ENCODE measurements at regions not wholly inside any gene's neighbourhood (a gene's known extent, or its start where the extent isn't known, plus 50 kb on each side); places are given as distances from the start of the nearest gene placed in this dataset.

GRCh38 chr18:41042866-41043265, 912.2 kb upstream of the PIK3C3 start:
- no peaks in the 10 kb centered on the region for H3K9me1 ChIP-seq (replicated peaks; ENCODE audit: control insufficient read depth, extremely low read depth, insufficient read depth, low read length)
- intact Hi-C loops (cut with micrococcal nuclease): no loop called here
- DNase-seq (ENCODE audit: low read depth, low spot score): no peak
- no peak overlapping the region for H2AFZ ChIP-seq (ENCODE audit: low read depth, low read length)
- H3K27me3 ChIP-seq (ENCODE audit: control insufficient read depth in 2 of 2, insufficient read depth in 2 of 2, low read length in 2 of 2): no peaks in the 10 kb centered on the region
- no peak overlapping the region for H3K4me3 ChIP-seq (replicated peaks in 1 of 3; ENCODE audit: insufficient read depth in 1 of 3, low read depth in 1 of 3, low read length in 3 of 3)
- H3K4me1 ChIP-seq (ENCODE audit: control insufficient read depth, extremely low read depth, insufficient read depth, low read length): no peaks in the 10 kb centered on the region
- no TSS peak for BruUV-seq (replicated peaks)
- H3K27ac ChIP-seq (ENCODE audit: insufficient read depth, low read depth, low read length): no peak overlapping the region
- no peaks in the 10 kb centered on the region for H4K20me1 ChIP-seq (replicated peaks; ENCODE audit: control insufficient read depth, extremely low read depth, insufficient read depth, low read length)
- dilution Hi-C loops (cut with MboI; ENCODE audit: extremely low pct_ligation_motif_present, low sequenced_read_pairs): no loop called here
- H3K36me3 ChIP-seq (ENCODE audit: control insufficient read depth in 2 of 2, extremely low read depth in 1 of 2, insufficient read depth in 2 of 2, low read length in 2 of 2): no peaks in the 10 kb centered on the region
- ChIA-PET POLR2A (no interaction called here), CTCF (no interaction called here)
- no peak overlapping the region for H3K4me2 ChIP-seq (ENCODE audit: insufficient read depth, low read length)
- H3K9ac ChIP-seq (replicated peaks; ENCODE audit: extremely low read depth, insufficient read depth, low read length): no peak overlapping the region
- H3K9me3 ChIP-seq (replicated peaks; ENCODE audit: control insufficient read depth, insufficient read depth, low read length): peaks cover 1% of the 10 kb centered on the region
- FAIRE-seq: no peak
- TF ChIP-seq JUN (IDR thresholded peaks at IDR 0.05; ENCODE audit: borderline replicate concordance, insufficient read depth, insufficient read length, low read depth) (no peak), MAX (IDR thresholded peaks at IDR 0.05; ENCODE audit: insufficient read depth, insufficient read length) (no peak), POLR2A (IDR thresholded peaks at IDR 0.05; ENCODE audit: low read depth, low read length) (no peak)
- H3K79me2 ChIP-seq (ENCODE audit: control insufficient read depth, insufficient read depth, low read length): no peaks in the 10 kb centered on the region

GRCh38 chr18:41038071-41038470, 917.0 kb upstream of the PIK3C3 start:
- POLR2A ChIA-PET: no interaction called here

More at GRCh38 chr18:41038071-41038470, 917.0 kb upstream of the PIK3C3 start:
- no peak for TF ChIP-seq JUN (IDR thresholded peaks at IDR 0.05; ENCODE audit: borderline replicate concordance, insufficient read depth, insufficient read length, low read depth)
- TF ChIP-seq CTCF (IDR thresholded peaks at IDR 0.05; ENCODE audit: extremely low read depth in 1 of 2, insufficient read depth in 1 of 2, low read depth in 1 of 2, low read length in 2 of 2): no peak
- no peak for TF ChIP-seq POLR2A (IDR thresholded peaks at IDR 0.05; ENCODE audit: low read depth, low read length)
- no peak for TF ChIP-seq MAX (IDR thresholded peaks at IDR 0.05; ENCODE audit: insufficient read depth, insufficient read length)
- TF ChIP-seq EZH2 (IDR thresholded peaks at IDR 0.05; ENCODE audit: borderline replicate concordance, low read depth, low read length, severe bottlenecking): no peak
- TF ChIP-seq GATA2 (IDR thresholded peaks at IDR 0.05; ENCODE audit: insufficient read depth, insufficient read length, low read depth, low read length): no peak
- no peak for TF ChIP-seq MYC (IDR thresholded peaks at IDR 0.05; ENCODE audit: low read depth, low read length)
- no peak for TF ChIP-seq POLR2AphosphoS5 (IDR thresholded peaks at IDR 0.05; ENCODE audit: insufficient read depth, low read depth, low read length)
- no peak for TF ChIP-seq FOS (IDR thresholded peaks at IDR 0.05; ENCODE audit: borderline replicate concordance, insufficient read depth, low read length)
- no peak overlapping the region for H2AFZ ChIP-seq (ENCODE audit: low read depth, low read length)
- H3K27me3 ChIP-seq (ENCODE audit: control insufficient read depth in 2 of 2, insufficient read depth in 2 of 2, low read length in 2 of 2): no peaks in the 10 kb centered on the region
- CTCF ChIA-PET: no interaction called here
- BruUV-seq (replicated peaks): no TSS peak
- H3K9ac ChIP-seq (replicated peaks; ENCODE audit: extremely low read depth, insufficient read depth, low read length): no peak overlapping the region
- H3K4me1 ChIP-seq (ENCODE audit: control insufficient read depth, extremely low read depth, insufficient read depth, low read length): no peaks in the 10 kb centered on the region
- DNase-seq (ENCODE audit: low read depth, low spot score) (no peak), FAIRE-seq (no peak)
- no peak overlapping the region for H3K27ac ChIP-seq (ENCODE audit: insufficient read depth, low read depth, low read length)
- H3K4me2 ChIP-seq (ENCODE audit: insufficient read depth, low read length): no peak overlapping the region
- intact Hi-C loops (cut with micrococcal nuclease): no loop called here
- H3K9me3 ChIP-seq (replicated peaks; ENCODE audit: control insufficient read depth, insufficient read depth, low read length): no peaks in the 10 kb centered on the region
- no peaks in the 10 kb centered on the region for H3K36me3 ChIP-seq (ENCODE audit: control insufficient read depth in 2 of 2, extremely low read depth in 1 of 2, insufficient read depth in 2 of 2, low read length in 2 of 2)
- no peaks in the 10 kb centered on the region for H3K9me1 ChIP-seq (replicated peaks; ENCODE audit: control insufficient read depth, extremely low read depth, insufficient read depth, low read length)
- no peaks in the 10 kb centered on the region for H3K79me2 ChIP-seq (ENCODE audit: control insufficient read depth, insufficient read depth, low read length)
- dilution Hi-C loops (cut with MboI; ENCODE audit: extremely low pct_ligation_motif_present, low sequenced_read_pairs): no loop called here
- H3K4me3 ChIP-seq (replicated peaks in 1 of 3; ENCODE audit: insufficient read depth in 1 of 3, low read depth in 1 of 3, low read length in 3 of 3): no peak overlapping the region
- H4K20me1 ChIP-seq (replicated peaks; ENCODE audit: control insufficient read depth, extremely low read depth, insufficient read depth, low read length): no peaks in the 10 kb centered on the region

All from endothelial cell of umbilical vein (primary cell).